Retinal pigment epithelial cell (primary cell): ENCODE measurements at regions not wholly inside any gene's neighbourhood (a gene's known extent, or its start where the extent isn't known, plus 50 kb on each side); places are given as distances from the start of the nearest gene placed in this dataset.
"Not testable (repeated sequence)": the region's sequence is repeated elsewhere in the genome, so short reads cannot be mapped to it uniquely, and the experiment has no call there.

Experiments used
- DNase-seq: peaks from one replicate; pipeline ENCODE4 v3.0.0-alpha.2; 2010; ENCODE audit warnings: low read depth
- H3K4me3 ChIP-seq: 2 replicates; pipeline ENCODE4 v1.5.1; 2011; ENCODE audit warnings: mild to moderate bottlenecking, low read length, control low read depth, moderate library complexity
- CTCF ChIP-seq: conservative IDR thresholded peaks from 2 replicates; pipeline ENCODE4 v1.5.1; 2011; ENCODE audit warnings: low read depth, low read length, control low read depth, inconsistent platforms

- no peak for DNase-seq
- H3K4me3 ChIP-seq, result no peak overlapping the region
- no peak for TF ChIP-seq CTCF
Measured at GRCh38 chr6:4412077-4412476, 276.7 kb upstream of the ECI2 start.

GRCh38 chr6:4407710-4408109, 272.3 kb upstream of the ECI2 start:
- not testable (repeated sequence) for DNase-seq, H3K4me3 ChIP-seq

- no peak for DNase-seq
- no peak overlapping the region for H3K4me3 ChIP-seq
- TF ChIP-seq CTCF, result no peak
Measured at GRCh38 chr6:4405621-4406212, 270.3 kb upstream of the ECI2 start.

- no peak for TF ChIP-seq CTCF
- DNase-seq, result no peak
- no peak overlapping the region for H3K4me3 ChIP-seq
Measured at GRCh38 chr6:4404415-4404814, 269.0 kb upstream of the ECI2 start.

GRCh38 chr6:4403828-4404227, 268.5 kb upstream of the ECI2 start:
- H3K4me3 ChIP-seq, result no peak overlapping the region
- no peak for DNase-seq
- no peak for TF ChIP-seq CTCF

GRCh38 chr6:4403023-4403752, 267.8 kb upstream of the ECI2 start:
- H3K4me3 ChIP-seq, result no peak overlapping the region
- no peak for TF ChIP-seq CTCF
- DNase-seq, result no peak

GRCh38 chr6:4402477-4402976, 267.2 kb upstream of the ECI2 start:
- no peak for TF ChIP-seq CTCF
- H3K4me3 ChIP-seq, result no peak overlapping the region
- DNase-seq, result peak; percentile 34
